BE2C (cell line): ENCODE measurements at regions not wholly inside any gene's neighbourhood (a gene's known extent, or its start where the extent isn't known, plus 50 kb on each side); places are given as distances from the start of the nearest gene placed in this dataset.

Experiments used
- DNase-seq: peaks from one replicate; pipeline ENCODE4 v3.0.0-alpha.2; 2020
- H3K27me3 ChIP-seq: fragments of 250-450 bp; sonication (Bioruptor Pico); 2 replicates; pipeline ENCODE4 v1.5.1; 2020; ENCODE audit warnings: mild to moderate bottlenecking
- H3K36me3 ChIP-seq: fragments of 250-450 bp; sonication (Bioruptor Pico); 2 replicates; pipeline ENCODE4 v1.5.1; 2020; ENCODE audit warnings: mild to moderate bottlenecking
- H3K4me1 ChIP-seq: fragments of 250-450 bp; sonication (Bioruptor Pico); 2 replicates; pipeline ENCODE4 v1.5.1; 2020
- H3K4me3 ChIP-seq: 2 replicates; pipeline ENCODE4 v1.5.1; 2011; ENCODE audit warnings: low read depth, low read length
- H3K9me3 ChIP-seq: fragments of 250-450 bp; sonication (Bioruptor Pico); 2 replicates; pipeline ENCODE4 v1.5.1; 2020
- CTCF ChIP-seq: IDR thresholded peaks from 2 replicates; pipeline ENCODE4 v1.5.1; 2012; ENCODE audit warnings: mild to moderate bottlenecking, low read depth, low read length

- H3K36me3 ChIP-seq: no peaks in the 10 kb centered on the region
- H3K27me3 ChIP-seq: no peaks in the 10 kb centered on the region
- H3K4me3 ChIP-seq: no peak overlapping the region
- no peaks in the 10 kb centered on the region for H3K9me3 ChIP-seq
- DNase-seq: no peak
- no peak for TF ChIP-seq CTCF
- no peaks in the 10 kb centered on the region for H3K4me1 ChIP-seq
These were observed 325.6 kb upstream of the USP15 start for GRCh38 chr12:61934564-61934963.

GRCh38 chr12:61939977-61940376, 320.2 kb upstream of the USP15 start:
- H3K27me3 ChIP-seq: no peaks in the 10 kb centered on the region
- no peak for DNase-seq
- H3K9me3 ChIP-seq: no peaks in the 10 kb centered on the region
- H3K4me3 ChIP-seq: no peak overlapping the region
- H3K36me3 ChIP-seq: no peaks in the 10 kb centered on the region
- no peak for TF ChIP-seq CTCF
- H3K4me1 ChIP-seq: no peaks in the 10 kb centered on the region

DNA sequence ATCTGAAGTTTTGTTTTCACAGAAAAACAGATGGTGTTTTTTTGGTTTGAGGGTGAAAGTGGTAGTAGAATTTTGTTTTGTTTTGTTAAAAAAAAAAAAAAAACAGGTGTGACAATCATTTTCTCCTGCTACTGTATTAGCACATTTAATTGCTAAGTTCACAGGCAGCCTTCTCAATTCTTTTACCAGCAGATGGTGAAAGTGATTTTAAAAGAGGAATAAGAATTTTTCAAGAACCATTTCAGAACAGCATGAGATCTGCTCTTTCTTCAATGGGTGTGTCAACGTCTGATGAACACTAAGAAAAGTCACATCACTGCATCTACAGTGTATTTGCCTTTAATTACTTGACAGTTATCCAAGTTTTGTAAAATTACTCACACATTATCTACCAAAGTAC, 303.7 kb upstream of the USP15 start:
- no peaks in the 10 kb centered on the region for H3K36me3 ChIP-seq
- H3K9me3 ChIP-seq: no peaks in the 10 kb centered on the region
- no peak for TF ChIP-seq CTCF
- DNase-seq: no peak
- H3K27me3 ChIP-seq: no peaks in the 10 kb centered on the region
- H3K4me3 ChIP-seq: no peak overlapping the region
- no peaks in the 10 kb centered on the region for H3K4me1 ChIP-seq

GRCh38 chr12:61974461-61974860, 285.7 kb upstream of the USP15 start:
- Histone ChIP-seq H3K36me3 (no peaks in the 10 kb centered on the region), H3K27me3 (no peaks in the 10 kb centered on the region), H3K4me1 (no peaks in the 10 kb centered on the region), H3K4me3 (no peak overlapping the region), H3K9me3 (no peaks in the 10 kb centered on the region)
- no peak for TF ChIP-seq CTCF
- no peak for DNase-seq

DNA sequence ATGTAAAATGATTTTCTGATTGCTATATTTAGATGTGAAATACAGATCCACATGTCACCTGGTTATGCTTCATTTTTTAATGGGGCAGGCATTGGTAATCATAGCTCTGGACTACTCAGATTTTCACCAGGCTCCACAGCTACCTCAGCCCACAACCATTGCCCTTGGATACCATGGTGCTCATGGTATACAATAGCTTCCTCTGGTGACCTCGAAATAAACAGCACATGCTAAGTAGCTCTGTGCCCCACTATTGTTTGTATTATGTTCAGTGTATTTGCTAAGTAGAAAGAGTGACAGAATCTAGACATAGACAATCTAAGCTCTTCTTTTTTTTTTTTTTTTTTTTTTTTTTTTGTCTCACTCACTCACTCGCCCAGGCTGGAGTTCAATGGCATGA, 274.4 kb upstream of the USP15 start:
- H3K27me3 ChIP-seq: no peaks in the 10 kb centered on the region
- TF ChIP-seq CTCF: no peak
- no peaks in the 10 kb centered on the region for H3K36me3 ChIP-seq

GRCh38 chr12:61987173-61987572, 273.0 kb upstream of the USP15 start:
- Histone ChIP-seq H3K4me3 (no peak overlapping the region), H3K4me1 (no peaks in the 10 kb centered on the region), H3K27me3 (no peaks in the 10 kb centered on the region), H3K9me3 (no peaks in the 10 kb centered on the region), H3K36me3 (no peaks in the 10 kb centered on the region)
- DNase-seq: no peak
- TF ChIP-seq CTCF: no peak

More for the DNA sequence above, 274.4 kb upstream of the USP15 start:
- no peaks in the 10 kb centered on the region for H3K9me3 ChIP-seq
- H3K4me1 ChIP-seq: no peaks in the 10 kb centered on the region
- no peak overlapping the region for H3K4me3 ChIP-seq
- DNase-seq: no peak
